PC-9 (cell line): ENCODE measurements at regions not wholly inside any gene's neighbourhood (a gene's known extent, or its start where the extent isn't known, plus 50 kb on each side); places are given as distances from the start of the nearest gene placed in this dataset.

Experiments
- BruUV-seq: library from RNA; stranded (reverse); fragments of 400-500 nt; replicated peaks from 2 replicates; lab custom pipeline; 2021; lab: Mats Ljungman, UMichigan
- CTCF ChIA-PET: fragments of 300-600 bp; sonication (Branson Sonifier 250); formaldehyde crosslinking; loops from one replicate; lab custom pipeline; 2022; ENCODE audit warnings: antibody characterized with exemption; lab: Charles Lee
- POLR2A ChIA-PET: fragments of 300-600 bp; sonication (Branson Sonifier 250); formaldehyde crosslinking; loops from one replicate; lab custom pipeline; 2022; ENCODE audit warnings: antibody characterized with exemption; ENCODE audit not compliant: unreplicated experiment; lab: Charles Lee
- DNase-seq, 2 experiments: peaks; one replicate each; pipeline versions ENCODE4 v3.0.0 to v3.0.0-alpha.2; 2015 to 2022; ENCODE audit warnings: mixed read lengths in 1 of 2
- H2AFZ ChIP-seq: fragments of 200-600 bp; sonication (generic); 2 replicates; pipeline ENCODE4 v1.8.1; 2017; ENCODE audit warnings: antibody characterized with exemption
- H3F3A ChIP-seq: fragments of 200-600 bp; sonication (generic); 2 replicates; pipeline ENCODE4 v1.8.1; 2017; ENCODE audit warnings: antibody characterized with exemption, mild to moderate bottlenecking, low read depth; ENCODE audit not compliant: insufficient read depth
- H3K27ac ChIP-seq: fragments of 200-600 bp; sonication (generic); 2 replicates; pipeline ENCODE4 v1.6.1; 2016; ENCODE audit warnings: mixed run types
- H3K27me3 ChIP-seq: fragments of 200-600 bp; sonication (generic); 2 replicates; pipeline ENCODE4 v1.6.1; 2016; ENCODE audit warnings: low read depth, mixed run types; ENCODE audit not compliant: insufficient read depth
- H3K36me3 ChIP-seq: fragments of 200-600 bp; sonication (generic); 2 replicates; pipeline ENCODE4 v1.6.1; 2016; ENCODE audit warnings: low read depth, mixed run types
- H3K4me1 ChIP-seq: fragments of 200-600 bp; sonication (generic); replicated peaks from 2 replicates; pipeline ENCODE4 v1.6.1; 2016; ENCODE audit warnings: mixed run types; ENCODE audit not compliant: insufficient read depth
- H3K4me2 ChIP-seq: fragments of 200-600 bp; sonication (generic); 2 replicates; pipeline ENCODE4 v1.6.1; 2017; ENCODE audit warnings: mixed run types
- H3K4me3 ChIP-seq: fragments of 200-600 bp; sonication (generic); 2 replicates; pipeline ENCODE4 v1.6.1; 2016; ENCODE audit warnings: mixed run types
- H3K79me2 ChIP-seq: fragments of 200-600 bp; sonication (generic); 2 replicates; pipeline ENCODE4 v1.6.1; 2017; ENCODE audit warnings: low read depth, mixed run types
- H3K9me2 ChIP-seq: fragments of 200-600 bp; sonication (generic); 2 replicates; pipeline ENCODE4 v1.8.1; 2017; ENCODE audit warnings: mild to moderate bottlenecking; ENCODE audit not compliant: insufficient read depth
- H3K9me3 ChIP-seq: fragments of 200-600 bp; sonication (generic); 2 replicates; pipeline ENCODE4 v1.8.1; 2016; ENCODE audit warnings: low read depth; ENCODE audit not compliant: insufficient read depth
- H4K20me1 ChIP-seq: fragments of 200-600 bp; sonication (generic); 2 replicates; pipeline ENCODE4 v1.8.1; 2017; ENCODE audit not compliant: insufficient read depth
- CTCF ChIP-seq: fragments of 200-600 bp; sonication (generic); conservative IDR thresholded peaks from 2 replicates; pipeline ENCODE4 v1.6.1; 2017; ENCODE audit warnings: mixed run types, antibody characterized with exemption, mild to moderate bottlenecking, moderate library complexity
- EZH2 ChIP-seq: fragments of 200-600 bp; sonication (generic); IDR thresholded peaks from 2 replicates; pipeline ENCODE4 v1.8.0; 2017; ENCODE audit warnings: antibody characterized with exemption, low read depth
- intact Hi-C: fragments of 100-400 bp; cut with micrococcal nuclease; formaldehyde crosslinking; loops from one replicate; pipeline ENCODE4 v1.10.0; 2022; ENCODE audit not compliant: unreplicated experiment

GRCh38 chr2:94970353-94970752 is 55.2 kb upstream of the MAL start:
- no peak overlapping the region for H3K4me2 ChIP-seq
- no peaks in the 10 kb centered on the region for H3K9me2 ChIP-seq
- no peaks in the 10 kb centered on the region for H3F3A ChIP-seq
- H3K27ac ChIP-seq: no peak overlapping the region
- H3K36me3 ChIP-seq: no peaks in the 10 kb centered on the region
- peaks cover 72% of the 10 kb centered on the region for H3K27me3 ChIP-seq
- H3K79me2 ChIP-seq: no peaks in the 10 kb centered on the region
- no peak for TF ChIP-seq EZH2
- TF ChIP-seq CTCF: no peak
- DNase-seq: no peak
- intact Hi-C loops: no loop called here
- ChIA-PET CTCF (no interaction called here), POLR2A (no interaction called here)
- H3K9me3 ChIP-seq: no peaks in the 10 kb centered on the region
- no peak overlapping the region for H3K4me3 ChIP-seq
- BruUV-seq: no TSS peak
- H3K4me1 ChIP-seq: no peaks in the 10 kb centered on the region
- H2AFZ ChIP-seq: no peak overlapping the region
- H4K20me1 ChIP-seq: no peaks in the 10 kb centered on the region
